Inferior parietal cortex (tissue), 1 donor: ENCODE measurements at regions not wholly inside any gene's neighbourhood (a gene's known extent, or its start where the extent isn't known, plus 50 kb on each side); places are given as distances from the start of the nearest gene placed in this dataset.

Experiments
- DNase-seq: peaks from one replicate; pipeline ENCODE4 v3.0.0-alpha.2; 2016; ENCODE audit errors: extremely low spot score

- no peak for DNase-seq
These were observed 214.7 kb upstream of the CHRNA7 start for GRCh38 chr15:31815411-31816155.

- no peak for DNase-seq
These were observed 207.9 kb upstream of the CHRNA7 start for GRCh38 chr15:31822463-31822862.

- DNase-seq: no peak
These were observed 206.3 kb upstream of the CHRNA7 start for GRCh38 chr15:31824024-31824423.

GRCh38 chr15:31828594-31828993 lies 201.7 kb upstream of the CHRNA7 start:
- DNase-seq: no peak

- DNase-seq: no peak
These were observed 199.7 kb upstream of the CHRNA7 start for GRCh38 chr15:31830591-31830990.

GRCh38 chr15:31831596-31831995 lies 198.7 kb upstream of the CHRNA7 start:
- DNase-seq: no peak

GRCh38 chr15:31834654-31835053 lies 195.7 kb upstream of the CHRNA7 start:
- DNase-seq: no peak

- DNase-seq: no peak
These were observed 190.9 kb upstream of the CHRNA7 start for GRCh38 chr15:31839388-31839787.

- DNase-seq: no peak
These were observed 189.4 kb upstream of the CHRNA7 start for GRCh38 chr15:31840849-31841476.

GRCh38 chr15:31842532-31843195 lies 187.7 kb upstream of the CHRNA7 start:
- no peak for DNase-seq

- peak; percentile 72 for DNase-seq
These were observed 186.8 kb upstream of the CHRNA7 start for GRCh38 chr15:31843426-31844055.

- no peak for DNase-seq
These were observed 184.5 kb upstream of the CHRNA7 start for GRCh38 chr15:31845791-31846190.

- no peak for DNase-seq
These were observed 182.4 kb upstream of the CHRNA7 start for GRCh38 chr15:31847961-31848360.

GRCh38 chr15:31848621-31849020 lies 181.7 kb upstream of the CHRNA7 start:
- DNase-seq: no peak

GRCh38 chr15:31852933-31853799 lies 177.1 kb upstream of the CHRNA7 start:
- peak; percentile 40 for DNase-seq

- DNase-seq: no peak
These were observed 173.7 kb upstream of the CHRNA7 start for GRCh38 chr15:31856581-31856980.

- no peak for DNase-seq
These were observed 173.1 kb upstream of the CHRNA7 start for GRCh38 chr15:31857194-31857593.

GRCh38 chr15:31858026-31858425 lies 172.3 kb upstream of the CHRNA7 start:
- no peak for DNase-seq

GRCh38 chr15:31866248-31866647 lies 164.1 kb upstream of the CHRNA7 start:
- DNase-seq: no peak

- peak; percentile 83 for DNase-seq
These were observed 162.5 kb upstream of the CHRNA7 start for GRCh38 chr15:31867536-31868442.
